ENCODE measurements at regions not wholly inside any gene's neighbourhood (a gene's known extent, or its start where the extent isn't known, plus 50 kb on each side); places are given as distances from the start of the nearest gene placed in this dataset.

DNA sequence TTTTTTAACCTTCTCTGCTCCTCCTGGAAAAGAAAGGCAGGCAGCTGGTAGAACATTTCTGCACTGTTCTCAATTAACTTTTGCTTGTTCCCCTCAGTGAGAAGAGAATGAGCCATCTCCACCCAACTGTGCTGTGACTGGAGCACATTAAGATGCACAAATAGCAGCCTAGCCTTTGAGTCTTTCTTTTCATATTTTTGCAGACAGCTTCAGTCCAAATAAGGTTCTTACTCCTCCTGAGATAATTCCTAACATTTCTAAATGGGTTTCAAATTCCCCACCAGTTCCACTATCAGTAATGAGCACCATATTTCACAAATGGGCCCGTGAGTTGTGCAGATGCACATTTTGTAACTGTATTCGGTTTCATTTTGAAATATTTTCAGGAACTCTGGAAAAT is 118.6 kb downstream of the SPCS3 start:
- TF ChIP-seq, protein P1, sequence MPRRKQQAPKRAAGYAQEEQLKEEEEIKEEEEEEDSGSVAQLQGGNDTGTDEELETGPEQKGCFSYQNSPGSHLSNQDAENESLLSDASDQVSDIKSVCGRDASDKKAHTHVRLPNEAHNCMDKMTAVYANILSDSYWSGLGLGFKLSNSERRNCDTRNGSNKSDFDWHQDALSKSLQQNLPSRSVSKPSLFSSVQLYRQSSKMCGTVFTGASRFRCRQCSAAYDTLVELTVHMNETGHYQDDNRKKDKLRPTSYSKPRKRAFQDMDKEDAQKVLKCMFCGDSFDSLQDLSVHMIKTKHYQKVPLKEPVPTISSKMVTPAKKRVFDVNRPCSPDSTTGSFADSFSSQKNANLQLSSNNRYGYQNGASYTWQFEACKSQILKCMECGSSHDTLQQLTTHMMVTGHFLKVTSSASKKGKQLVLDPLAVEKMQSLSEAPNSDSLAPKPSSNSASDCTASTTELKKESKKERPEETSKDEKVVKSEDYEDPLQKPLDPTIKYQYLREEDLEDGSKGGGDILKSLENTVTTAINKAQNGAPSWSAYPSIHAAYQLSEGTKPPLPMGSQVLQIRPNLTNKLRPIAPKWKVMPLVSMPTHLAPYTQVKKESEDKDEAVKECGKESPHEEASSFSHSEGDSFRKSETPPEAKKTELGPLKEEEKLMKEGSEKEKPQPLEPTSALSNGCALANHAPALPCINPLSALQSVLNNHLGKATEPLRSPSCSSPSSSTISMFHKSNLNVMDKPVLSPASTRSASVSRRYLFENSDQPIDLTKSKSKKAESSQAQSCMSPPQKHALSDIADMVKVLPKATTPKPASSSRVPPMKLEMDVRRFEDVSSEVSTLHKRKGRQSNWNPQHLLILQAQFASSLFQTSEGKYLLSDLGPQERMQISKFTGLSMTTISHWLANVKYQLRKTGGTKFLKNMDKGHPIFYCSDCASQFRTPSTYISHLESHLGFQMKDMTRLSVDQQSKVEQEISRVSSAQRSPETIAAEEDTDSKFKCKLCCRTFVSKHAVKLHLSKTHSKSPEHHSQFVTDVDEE (CRISPR knock-in tag; IDR thresholded peaks at IDR 0.05), result no peak
- no peak for TF ChIP-seq TCF4 (CRISPR knock-in tag; IDR thresholded peaks at IDR 0.05; ENCODE audit: borderline replicate concordance)
- TF ChIP-seq ZC3H10 (CRISPR knock-in tag; IDR thresholded peaks at IDR 0.05), result no peak
- ATAC-seq, result peak; percentile 49

DNA sequence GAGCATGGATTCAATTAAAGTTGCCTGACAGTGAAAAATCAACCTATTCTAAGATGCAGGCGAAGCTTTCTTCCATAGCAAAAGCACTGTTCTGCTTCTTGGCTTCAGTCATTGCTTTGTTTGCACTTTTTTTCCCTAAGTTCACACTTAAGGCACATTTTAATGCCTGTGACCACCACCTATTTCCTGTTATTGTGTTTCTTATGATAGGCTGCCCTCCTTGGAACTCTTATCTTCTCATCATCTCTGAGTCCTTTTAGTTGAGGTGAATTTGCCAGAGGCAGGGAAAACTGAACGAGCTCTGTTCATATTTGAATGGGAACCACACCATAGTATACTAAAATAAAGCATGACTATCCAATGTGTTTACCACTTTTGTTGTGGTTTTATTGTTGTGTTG is 119.8 kb downstream of the SPCS3 start:
- TF ChIP-seq TCF4 (CRISPR knock-in tag; IDR thresholded peaks at IDR 0.05; ENCODE audit: borderline replicate concordance) (no peak), OSR1 (CRISPR knock-in tag; IDR thresholded peaks at IDR 0.05) (no peak), GLIS3 (CRISPR knock-in tag; IDR thresholded peaks at IDR 0.05) (no peak), CSDC2 (CRISPR knock-in tag; IDR thresholded peaks at IDR 0.05) (no peak), BACH2 (CRISPR knock-in tag; IDR thresholded peaks at IDR 0.05; ENCODE audit: borderline replicate concordance) (no peak)
- TF ChIP-seq, protein P2, sequence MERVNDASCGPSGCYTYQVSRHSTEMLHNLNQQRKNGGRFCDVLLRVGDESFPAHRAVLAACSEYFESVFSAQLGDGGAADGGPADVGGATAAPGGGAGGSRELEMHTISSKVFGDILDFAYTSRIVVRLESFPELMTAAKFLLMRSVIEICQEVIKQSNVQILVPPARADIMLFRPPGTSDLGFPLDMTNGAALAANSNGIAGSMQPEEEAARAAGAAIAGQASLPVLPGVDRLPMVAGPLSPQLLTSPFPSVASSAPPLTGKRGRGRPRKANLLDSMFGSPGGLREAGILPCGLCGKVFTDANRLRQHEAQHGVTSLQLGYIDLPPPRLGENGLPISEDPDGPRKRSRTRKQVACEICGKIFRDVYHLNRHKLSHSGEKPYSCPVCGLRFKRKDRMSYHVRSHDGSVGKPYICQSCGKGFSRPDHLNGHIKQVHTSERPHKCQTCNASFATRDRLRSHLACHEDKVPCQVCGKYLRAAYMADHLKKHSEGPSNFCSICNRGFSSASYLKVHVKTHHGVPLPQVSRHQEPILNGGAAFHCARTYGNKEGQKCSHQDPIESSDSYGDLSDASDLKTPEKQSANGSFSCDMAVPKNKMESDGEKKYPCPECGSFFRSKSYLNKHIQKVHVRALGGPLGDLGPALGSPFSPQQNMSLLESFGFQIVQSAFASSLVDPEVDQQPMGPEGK (CRISPR knock-in tag; IDR thresholded peaks at IDR 0.05; ENCODE audit: borderline replicate concordance), result no peak
- no peak for ATAC-seq

DNA sequence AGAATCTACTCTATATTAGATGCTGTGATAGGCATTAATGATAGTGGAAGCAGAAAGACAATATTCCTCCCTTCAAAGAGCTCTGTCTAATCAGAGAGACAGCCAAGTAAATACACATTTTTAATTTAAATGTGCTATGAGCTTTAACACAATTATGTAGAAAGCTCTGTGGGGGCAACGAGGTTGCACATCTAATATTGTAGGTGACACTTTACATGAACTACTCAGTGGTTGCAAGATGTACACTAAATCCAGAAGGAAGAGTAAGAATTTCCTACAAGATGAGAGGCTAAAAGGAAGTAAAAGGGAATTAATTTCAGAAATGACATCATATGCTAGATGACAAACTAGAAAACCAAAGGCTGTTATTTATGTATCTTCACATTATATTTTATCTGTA is 120.9 kb downstream of the SPCS3 start:
- ATAC-seq, result no peak
- TF ChIP-seq ZFP3 (CRISPR knock-in tag; IDR thresholded peaks at IDR 0.05) (no peak), SNAI2 (CRISPR knock-in tag; IDR thresholded peaks at IDR 0.05) (no peak), ZNF8 (CRISPR knock-in tag; IDR thresholded peaks at IDR 0.05) (no peak), ZC3H10 (CRISPR knock-in tag; IDR thresholded peaks at IDR 0.05) (no peak), ARNTL (CRISPR knock-in tag; IDR thresholded peaks at IDR 0.05; ENCODE audit: borderline replicate concordance, low read depth) (no peak), ZNF70 (CRISPR knock-in tag; IDR thresholded peaks at IDR 0.05) (no peak), GLIS3 (CRISPR knock-in tag; IDR thresholded peaks at IDR 0.05) (no peak), ZNF565 (CRISPR knock-in tag; conservative IDR thresholded peaks at IDR 0.05; ENCODE audit: low read depth) (no peak), ISL1 (CRISPR knock-in tag; IDR thresholded peaks at IDR 0.05) (no peak), BACH2 (CRISPR knock-in tag; IDR thresholded peaks at IDR 0.05; ENCODE audit: borderline replicate concordance) (no peak), RARB (CRISPR knock-in tag; IDR thresholded peaks at IDR 0.05) (no peak)
- TF ChIP-seq, protein P3, sequence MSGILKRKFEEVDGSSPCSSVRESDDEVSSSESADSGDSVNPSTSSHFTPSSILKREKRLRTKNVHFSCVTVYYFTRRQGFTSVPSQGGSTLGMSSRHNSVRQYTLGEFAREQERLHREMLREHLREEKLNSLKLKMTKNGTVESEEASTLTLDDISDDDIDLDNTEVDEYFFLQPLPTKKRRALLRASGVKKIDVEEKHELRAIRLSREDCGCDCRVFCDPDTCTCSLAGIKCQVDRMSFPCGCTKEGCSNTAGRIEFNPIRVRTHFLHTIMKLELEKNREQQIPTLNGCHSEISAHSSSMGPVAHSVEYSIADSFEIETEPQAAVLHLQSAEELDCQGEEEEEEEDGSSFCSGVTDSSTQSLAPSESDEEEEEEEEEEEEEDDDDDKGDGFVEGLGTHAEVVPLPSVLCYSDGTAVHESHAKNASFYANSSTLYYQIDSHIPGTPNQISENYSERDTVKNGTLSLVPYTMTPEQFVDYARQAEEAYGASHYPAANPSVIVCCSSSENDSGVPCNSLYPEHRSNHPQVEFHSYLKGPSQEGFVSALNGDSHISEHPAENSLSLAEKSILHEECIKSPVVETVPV (CRISPR knock-in tag; IDR thresholded peaks at IDR 0.05), result no peak
- TF ChIP-seq, protein P2 (CRISPR knock-in tag; IDR thresholded peaks at IDR 0.05; ENCODE audit: borderline replicate concordance), result no peak
- TF ChIP-seq, protein P4, sequence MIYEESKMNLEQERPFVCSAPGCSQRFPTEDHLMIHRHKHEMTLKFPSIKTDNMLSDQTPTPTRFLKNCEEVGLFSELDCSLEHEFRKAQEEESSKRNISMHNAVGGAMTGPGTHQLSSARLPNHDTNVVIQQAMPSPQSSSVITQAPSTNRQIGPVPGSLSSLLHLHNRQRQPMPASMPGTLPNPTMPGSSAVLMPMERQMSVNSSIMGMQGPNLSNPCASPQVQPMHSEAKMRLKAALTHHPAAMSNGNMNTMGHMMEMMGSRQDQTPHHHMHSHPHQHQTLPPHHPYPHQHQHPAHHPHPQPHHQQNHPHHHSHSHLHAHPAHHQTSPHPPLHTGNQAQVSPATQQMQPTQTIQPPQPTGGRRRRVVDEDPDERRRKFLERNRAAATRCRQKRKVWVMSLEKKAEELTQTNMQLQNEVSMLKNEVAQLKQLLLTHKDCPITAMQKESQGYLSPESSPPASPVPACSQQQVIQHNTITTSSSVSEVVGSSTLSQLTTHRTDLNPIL (CRISPR knock-in tag; IDR thresholded peaks at IDR 0.05; ENCODE audit: low read depth), result no peak
- TF ChIP-seq, protein P1 (CRISPR knock-in tag; IDR thresholded peaks at IDR 0.05), result no peak

Data from SK-N-SH treated with all-trans-retinoic acid at 6 μM for 48 hours (cell line).